ENCODE measurements at regions not wholly inside any gene's neighbourhood (a gene's known extent, or its start where the extent isn't known, plus 50 kb on each side); places are given as distances from the start of the nearest gene placed in this dataset.
A peak's percentile ranks its signal among the peaks of the same experiment; 100 is the strongest.
"Not testable (repeated sequence)": the region's sequence is repeated elsewhere in the genome, so short reads cannot be mapped to it uniquely, and the experiment has no call there.

- DNase-seq, result no peak
Measured at GRCh38 chr9:21708260-21708711, 94.2 kb upstream of the MTAP start.

GRCh38 chr9:21708856-21709255 lies 93.6 kb upstream of the MTAP start:
- no peak for DNase-seq

GRCh38 chr9:21709464-21710058 lies 92.9 kb upstream of the MTAP start:
- peak; percentile 67 for DNase-seq

GRCh38 chr9:21710548-21711191 lies 91.8 kb upstream of the MTAP start:
- DNase-seq, result no peak

GRCh38 chr9:21711504-21711903 lies 90.9 kb upstream of the MTAP start:
- DNase-seq, result no peak

- no peak for DNase-seq
Measured at GRCh38 chr9:21715408-21715807, 87.0 kb upstream of the MTAP start.

GRCh38 chr9:21720758-21721157 lies 81.7 kb upstream of the MTAP start:
- DNase-seq, result no peak

GRCh38 chr9:21727411-21727810 lies 75.0 kb upstream of the MTAP start:
- DNase-seq, result not testable (repeated sequence)

- no peak for DNase-seq
Measured at GRCh38 chr9:21728781-21729180, 73.7 kb upstream of the MTAP start.

- no peak for DNase-seq
Measured at GRCh38 chr9:21729648-21730047, 72.8 kb upstream of the MTAP start.

- no peak for DNase-seq
Measured at GRCh38 chr9:21730899-21731298, 71.5 kb upstream of the MTAP start.

- no peak for DNase-seq
Measured at GRCh38 chr9:21741151-21741550, 61.3 kb upstream of the MTAP start.

GRCh38 chr9:21744320-21744719 lies 58.1 kb upstream of the MTAP start:
- no peak for DNase-seq

GRCh38 chr9:21744841-21745240 lies 57.6 kb upstream of the MTAP start:
- no peak for DNase-seq

- no peak for DNase-seq
Measured at GRCh38 chr9:21746550-21746949, 55.9 kb upstream of the MTAP start.

GRCh38 chr9:21747175-21747574 lies 55.3 kb upstream of the MTAP start:
- DNase-seq, result no peak

- no peak for DNase-seq
Measured at GRCh38 chr9:21750021-21750735, 52.3 kb upstream of the MTAP start.

GRCh38 chr9:21751998-21752397 lies 50.4 kb upstream of the MTAP start:
- DNase-seq, result no peak
